HEK293 (cell line): ENCODE measurements at regions not wholly inside any gene's neighbourhood (a gene's known extent, or its start where the extent isn't known, plus 50 kb on each side); places are given as distances from the start of the nearest gene placed in this dataset.

ENCODE experiments used
- CTCF ChIP-seq: fragments of 450-650 bp; formaldehyde crosslinking; IDR thresholded peaks from 2 replicates; pipeline ENCODE4 v1.5.1; 2016; ENCODE audit warnings: missing biosample characterization, missing genetic modification characterization
- EGR2 ChIP-seq: fragments of 450-650 bp; formaldehyde crosslinking; IDR thresholded peaks from 2 replicates; pipeline ENCODE4 v1.5.1; 2016; ENCODE audit warnings: low read depth, missing biosample characterization, missing genetic modification characterization
- PBX3 ChIP-seq: sonication (generic); formaldehyde crosslinking; IDR thresholded peaks from 2 replicates; pipeline ENCODE4 v1.8.1; 2022; ENCODE audit warnings: mild to moderate bottlenecking, moderate library complexity, missing genetic modification reagents
- RBAK ChIP-seq: fragments of 450-650 bp; formaldehyde crosslinking; IDR thresholded peaks from 2 replicates; pipeline ENCODE4 v1.5.1; 2016; ENCODE audit warnings: missing biosample characterization, missing genetic modification characterization
- REPIN1 ChIP-seq: fragments of 450-650 bp; formaldehyde crosslinking; IDR thresholded peaks from 2 replicates; pipeline ENCODE4 v1.5.1; 2017; ENCODE audit warnings: missing biosample characterization, missing genetic modification characterization, low read depth
- TCF7L2 ChIP-seq: IDR thresholded peaks from 2 replicates; pipeline ENCODE4 v1.6.1; 2011; ENCODE audit warnings: low read depth, mild to moderate bottlenecking, inconsistent platforms, low read length, moderate library complexity, borderline replicate concordance
- ZBTB1 ChIP-seq: fragments of 450-650 bp; formaldehyde crosslinking; IDR thresholded peaks from 2 replicates; pipeline ENCODE4 v1.5.1; 2016; ENCODE audit warnings: missing biosample characterization, missing genetic modification characterization
- ZFHX2 ChIP-seq: fragments of 450-650 bp; formaldehyde crosslinking; conservative IDR thresholded peaks from 2 replicates; pipeline ENCODE4 v1.5.1; 2016; ENCODE audit warnings: missing biosample characterization, missing genetic modification characterization
- ZNF510 ChIP-seq: fragments of 450-650 bp; formaldehyde crosslinking; IDR thresholded peaks from 2 replicates; pipeline ENCODE4 v1.5.1; 2018; ENCODE audit warnings: mild to moderate bottlenecking, missing genetic modification characterization, missing biosample characterization; ENCODE audit not compliant: insufficient replicate concordance
- ZNF548 ChIP-seq: fragments of 450-650 bp; formaldehyde crosslinking; IDR thresholded peaks from 2 replicates; pipeline ENCODE4 v1.5.1; 2016; ENCODE audit warnings: missing biosample characterization, missing genetic modification characterization
- ZXDB ChIP-seq: fragments of 450-650 bp; formaldehyde crosslinking; IDR thresholded peaks from 2 replicates; pipeline ENCODE4 v1.5.1; 2016; ENCODE audit warnings: missing biosample characterization, missing genetic modification characterization

GRCh38 chr16:62760398-62760797 lies 724.2 kb upstream of the CDH8 start:
- TF ChIP-seq CTCF (tag by site-specific recombination): no peak
- TF ChIP-seq ZNF510 (tag by site-specific recombination): no peak
- no peak for TF ChIP-seq EGR2
- TF ChIP-seq TCF7L2: no peak
- no peak for TF ChIP-seq ZNF548 (tag by site-specific recombination)
- no peak for TF ChIP-seq REPIN1 (tag by site-specific recombination)
- no peak for TF ChIP-seq ZBTB1 (tag by site-specific recombination)
- TF ChIP-seq RBAK (tag by site-specific recombination): no peak
- no peak for TF ChIP-seq ZFHX2 (tag by site-specific recombination)
- TF ChIP-seq ZXDB (tag by site-specific recombination): no peak
- TF ChIP-seq PBX3 (CRISPR knock-in tag): no peak
